GM18520 (cell line): ENCODE measurements at regions not wholly inside any gene's neighbourhood (a gene's known extent, or its start where the extent isn't known, plus 50 kb on each side); places are given as distances from the start of the nearest gene placed in this dataset.

Source experiments
- ATAC-seq: cut with Tn5 transposase; IDR thresholded peaks from one replicate; pipeline ENCODE4 v1.9.1; 2021; ENCODE audit not compliant: unreplicated experiment

- ATAC-seq, result no peak
Observed at GRCh38 chr11:115695677-115696364, 191.6 kb upstream of the CADM1 start.

DNA sequence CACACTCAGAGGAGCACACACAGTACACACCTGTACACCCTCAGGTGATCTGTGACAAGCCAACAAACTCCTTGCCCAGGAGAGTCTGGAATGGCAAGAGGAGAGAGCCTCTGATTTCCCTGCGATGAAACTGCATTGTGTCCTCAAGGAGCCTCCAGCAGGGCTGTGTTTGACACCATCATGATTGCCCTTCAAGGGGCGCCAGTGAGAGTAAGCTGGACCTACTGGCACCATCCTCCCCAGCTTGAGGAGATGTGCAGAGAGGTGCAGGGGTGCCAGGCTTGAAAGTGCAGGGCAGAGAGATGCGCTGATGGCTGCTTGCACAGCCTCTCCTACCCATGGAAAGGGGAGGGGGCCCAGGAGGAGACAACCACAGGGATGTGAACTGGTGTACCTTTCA is 188.8 kb upstream of the CADM1 start:
- no peak for ATAC-seq

GRCh38 chr11:115691030-115691429 is 186.8 kb upstream of the CADM1 start:
- ATAC-seq, result no peak

DNA sequence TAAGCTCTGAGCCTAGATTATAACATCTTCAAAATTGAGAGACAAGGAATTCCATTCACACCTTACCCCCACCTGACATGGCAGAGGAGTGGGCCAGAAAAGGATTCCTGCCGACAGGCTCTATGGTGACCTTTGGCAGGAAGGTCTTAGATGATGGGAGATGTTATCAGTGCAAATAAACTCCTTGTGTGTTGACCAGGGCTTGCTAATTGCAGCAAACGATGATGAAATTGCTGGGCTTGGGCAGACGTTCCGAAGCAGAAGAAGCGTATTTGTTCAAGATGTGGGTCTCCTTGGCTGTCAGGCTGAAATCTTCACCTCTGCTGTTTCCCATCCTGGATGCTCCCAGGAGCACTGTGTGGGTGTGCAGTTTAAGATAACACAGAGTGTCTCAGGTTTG is 183.7 kb upstream of the CADM1 start:
- no peak for ATAC-seq

DNA sequence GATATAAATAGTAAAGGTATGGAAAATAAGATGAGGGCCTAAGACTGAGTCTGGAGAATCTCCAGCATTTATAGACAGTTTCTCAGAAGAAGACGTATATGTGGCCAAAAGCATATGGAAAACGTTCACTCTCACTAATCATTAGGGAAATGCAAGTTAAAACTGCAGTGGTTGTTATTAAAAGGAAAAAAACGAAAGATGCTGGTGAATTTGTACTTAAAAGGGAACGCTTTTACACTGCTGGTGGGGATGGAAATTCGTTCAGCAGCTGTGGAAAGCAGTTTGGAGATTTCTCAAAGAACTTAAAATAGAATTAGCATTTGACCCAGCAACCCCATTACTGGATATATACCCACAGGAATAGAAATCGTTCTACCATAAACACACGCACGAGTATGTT is 180.5 kb upstream of the CADM1 start:
- no peak for ATAC-seq

DNA sequence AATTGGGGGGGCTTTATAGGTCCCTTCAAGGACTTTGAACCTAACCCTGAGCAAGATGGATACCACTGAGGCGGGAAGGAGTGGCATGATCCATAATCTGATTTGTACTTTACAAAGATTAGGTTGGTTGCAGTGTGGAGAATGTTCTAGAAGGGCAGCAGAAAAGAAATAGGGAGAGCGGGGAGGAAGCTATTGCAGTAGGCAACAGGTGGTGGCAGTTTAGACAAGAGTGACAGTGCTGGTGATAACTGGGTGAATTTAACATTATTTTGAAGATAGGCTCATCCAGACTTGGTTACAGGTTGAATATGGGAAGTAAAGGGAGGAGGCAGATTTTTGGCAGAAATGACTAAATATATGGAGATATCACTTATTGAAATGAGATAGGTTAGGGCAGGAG is 179.9 kb upstream of the CADM1 start:
- no peak for ATAC-seq

DNA sequence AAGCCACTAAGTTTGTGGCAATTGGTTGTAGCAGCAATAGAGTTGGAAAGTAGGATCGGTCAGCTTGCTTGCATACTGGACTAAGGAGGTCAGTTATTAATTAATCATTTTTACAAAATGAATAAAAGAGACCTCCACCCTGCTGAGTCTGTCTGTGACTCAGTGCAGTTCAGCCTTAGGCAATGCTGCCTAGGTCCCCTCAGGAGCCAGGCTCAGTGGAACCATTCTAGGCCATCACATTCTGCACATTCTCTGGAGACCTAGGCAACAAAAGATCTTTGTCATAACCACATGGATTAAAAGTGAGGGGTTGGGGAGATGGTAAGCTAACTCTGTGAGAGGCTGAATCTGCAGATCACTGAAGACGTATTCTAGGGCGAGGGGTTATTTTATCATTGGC is 178.7 kb upstream of the CADM1 start:
- no peak for ATAC-seq

DNA sequence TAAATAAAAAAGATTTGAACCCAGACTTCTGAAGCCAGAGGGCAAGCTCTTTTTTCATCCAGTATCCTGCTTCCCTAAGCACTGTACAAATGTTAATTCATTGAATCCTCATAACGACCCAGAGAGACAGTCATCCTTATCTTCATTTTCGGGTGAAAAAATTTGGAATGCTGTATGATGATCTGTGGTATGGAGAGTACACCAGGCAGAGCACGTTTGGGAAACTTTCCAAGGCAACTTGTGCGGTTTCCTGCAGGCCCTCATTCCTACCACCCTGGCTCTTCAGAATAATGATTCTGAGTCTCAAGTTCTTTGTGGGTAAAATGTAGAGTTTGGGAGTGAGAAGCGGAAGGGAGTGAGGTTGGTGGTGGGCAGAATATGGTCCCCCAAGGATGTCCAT is 177.9 kb upstream of the CADM1 start:
- ATAC-seq, result no peak

GRCh38 chr11:115679945-115680344 is 175.7 kb upstream of the CADM1 start:
- ATAC-seq, result no peak

- ATAC-seq, result no peak
Observed at GRCh38 chr11:115678942-115679341, 174.7 kb upstream of the CADM1 start.

GRCh38 chr11:115677190-115677589 is 173.0 kb upstream of the CADM1 start:
- ATAC-seq, result no peak

DNA sequence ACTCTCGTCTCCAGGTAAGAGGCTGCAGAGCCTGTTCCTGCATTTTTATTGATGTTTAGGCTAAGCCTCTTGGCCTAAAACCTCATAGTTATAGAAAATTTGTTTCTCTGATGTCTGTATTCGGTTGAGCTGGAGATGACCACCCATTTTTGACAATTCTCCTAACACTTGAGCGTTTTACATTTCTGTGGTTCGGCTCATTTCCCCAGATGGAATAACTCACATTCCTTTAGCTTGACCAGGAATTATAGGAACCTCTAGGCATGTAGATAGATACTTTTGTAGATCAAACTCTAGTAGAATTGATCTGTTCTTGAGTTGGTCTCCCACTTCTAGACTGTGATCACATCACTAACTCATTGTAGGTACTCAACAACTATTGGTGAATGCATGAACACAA is 172.6 kb upstream of the CADM1 start:
- ATAC-seq, result no peak

DNA sequence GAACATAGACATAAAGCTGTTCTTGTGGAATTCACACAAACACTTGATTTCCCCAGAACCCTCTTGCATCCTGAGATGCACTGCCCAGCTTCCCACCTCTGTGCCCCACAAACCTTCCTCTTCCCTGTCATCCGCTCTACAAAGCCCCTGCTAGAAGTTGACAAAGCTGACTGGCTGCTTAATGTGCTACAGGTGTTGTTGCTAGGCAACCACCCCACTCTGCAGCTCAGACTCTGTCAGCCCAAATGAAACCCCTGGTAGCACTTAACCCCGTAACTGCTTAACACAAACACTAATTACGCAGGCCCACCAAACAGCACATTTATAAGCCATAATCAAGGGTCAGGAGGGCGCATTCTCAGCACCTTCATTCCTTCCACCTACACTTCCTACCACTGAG is 172.0 kb upstream of the CADM1 start:
- no peak for ATAC-seq

DNA sequence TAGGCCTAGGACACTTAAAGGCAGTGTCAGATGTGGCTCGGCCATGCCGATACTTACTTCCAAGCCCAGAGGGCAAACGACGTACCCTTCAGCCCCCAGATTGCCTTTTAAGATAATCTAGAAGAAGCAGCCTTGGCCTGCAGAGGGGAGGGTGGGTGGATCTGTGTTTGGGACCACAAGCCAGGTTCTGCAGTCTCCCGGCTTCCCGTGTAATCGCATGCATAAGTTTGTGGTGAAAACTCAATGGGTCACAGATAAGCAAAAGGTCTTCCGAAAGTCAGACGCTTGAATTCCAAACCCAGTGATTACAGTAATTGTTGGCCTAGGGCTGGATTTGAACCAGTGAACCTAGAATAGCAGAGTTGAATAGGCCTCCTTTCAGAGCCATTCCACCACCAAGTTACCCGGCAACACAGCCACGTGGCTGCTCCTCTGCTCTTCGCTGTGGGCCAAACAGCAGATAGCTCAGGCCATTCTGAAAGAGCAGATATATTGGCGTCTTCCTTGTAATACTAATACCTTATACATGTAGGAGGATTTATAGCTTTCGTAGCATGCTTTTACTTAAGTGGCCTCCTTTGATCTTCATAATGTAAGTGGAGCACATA is 170.8 kb upstream of the CADM1 start:
- no peak for ATAC-seq

GRCh38 chr11:115674176-115674936 is 170.1 kb upstream of the CADM1 start:
- no peak for ATAC-seq

- ATAC-seq, result no peak
Observed at GRCh38 chr11:115673720-115674119, 169.5 kb upstream of the CADM1 start.

GRCh38 chr11:115672999-115673411 is 168.8 kb upstream of the CADM1 start:
- ATAC-seq, result no peak

GRCh38 chr11:115672412-115672811 is 168.2 kb upstream of the CADM1 start:
- no peak for ATAC-seq

GRCh38 chr11:115670538-115671205 is 166.5 kb upstream of the CADM1 start:
- no peak for ATAC-seq

- no peak for ATAC-seq
Observed at GRCh38 chr11:115665958-115666357, 161.7 kb upstream of the CADM1 start.

GRCh38 chr11:115665175-115665821 is 161.1 kb upstream of the CADM1 start:
- no peak for ATAC-seq
